ENCODE measurements at regions not wholly inside any gene's neighbourhood (a gene's known extent, or its start where the extent isn't known, plus 50 kb on each side); places are given as distances from the start of the nearest gene placed in this dataset.

- no peak for TF ChIP-seq CTCF (IDR thresholded peaks at IDR 0.05; ENCODE audit: insufficient read depth, low read length)
- no peak for TF ChIP-seq POLR2AphosphoS5 (IDR thresholded peaks at IDR 0.05; ENCODE audit: low read depth)
- TF ChIP-seq GABPA (IDR thresholded peaks at IDR 0.05; ENCODE audit: low read depth): no peak
- no peak for TF ChIP-seq SPI1 (IDR thresholded peaks at IDR 0.05; ENCODE audit: borderline replicate concordance, low read depth)
- no peak for TF ChIP-seq REST (IDR thresholded peaks at IDR 0.05; ENCODE audit: insufficient replicate concordance, low read depth)
Observed at GRCh38 chr6:14806101-14806500, 439.8 kb upstream of the JARID2 start.

All from HL-60 (cell line).